B cell (primary cell): ENCODE measurements at regions not wholly inside any gene's neighbourhood (a gene's known extent, or its start where the extent isn't known, plus 50 kb on each side); places are given as distances from the start of the nearest gene placed in this dataset.

Experiments
- ATAC-seq: fragments of 200-7000 bp; cut with Tn5 transposase; one replicate; pipeline ENCODE4 v1.10.0; 2021; ENCODE audit warnings: low read depth, mild to moderate bottlenecking, moderate number of reproducible peaks, moderate library complexity
- CTCF ChIA-PET: fragments of 350-600 bp; sonication (Branson Sonifier 250); formaldehyde crosslinking; loops from one replicate; lab custom pipeline; 2021; ENCODE audit warnings: antibody characterized with exemption, inconsistent platforms; lab: Charles Lee
- POLR2A ChIA-PET: fragments of 350-600 bp; sonication (Branson Sonifier 250); formaldehyde crosslinking; loops from one replicate; lab custom pipeline; 2021; ENCODE audit warnings: antibody characterized with exemption; lab: Charles Lee
- DNase-seq: peaks from one replicate; pipeline ENCODE4 v3.0.0; 2013
- H2AFZ ChIP-seq: 2 replicates; pipeline ENCODE4 v1.6.1; 2012; ENCODE audit warnings: mild to moderate bottlenecking, low read depth, low read length; ENCODE audit not compliant: insufficient read depth, poor library complexity, severe bottlenecking
- H3K27ac ChIP-seq, 2 donors: 1 replicate in 1 of 2; 2 replicates in 1 of 2; pipeline ENCODE4 v1.5.1; 2012 to 2013; ENCODE audit warnings: low read length in 2 of 2, mild to moderate bottlenecking in 2 of 2, moderate library complexity in 1 of 2
- H3K27me3 ChIP-seq, 4 experiments: fragments of 200-600 bp in 1 of 4; sonication (generic) in 1 of 4; replicated peaks in 1 of 4; 1 replicate in 2 of 4; 2 replicates in 2 of 4; pipeline versions ENCODE4 v1.6.1 to v1.7.0; 2013 to 2016; ENCODE audit warnings: low read length in 3 of 4, mild to moderate bottlenecking in 2 of 4, mixed read lengths in 1 of 4, moderate library complexity in 1 of 4; ENCODE audit not compliant: insufficient read depth in 4 of 4, control insufficient read depth in 3 of 4; ENCODE audit errors: control extremely low read depth in 1 of 4
- H3K36me3 ChIP-seq, 2 experiments: replicated peaks in 1 of 2; 1 replicate in 1 of 2; 2 replicates in 1 of 2; pipeline versions ENCODE4 v1.6.1 to v1.7.1; 2013; ENCODE audit warnings: low read length in 1 of 2; ENCODE audit not compliant: insufficient read depth in 2 of 2, control insufficient read depth in 1 of 2; ENCODE audit errors: control extremely low read depth in 1 of 2, extremely low read depth in 1 of 2
- H3K4me1 ChIP-seq, 2 donors: fragments of 200-600 bp in 1 of 2; sonication (generic) in 1 of 2; 1 replicate in 1 of 2; 2 replicates in 1 of 2; pipeline versions ENCODE4 v1.5.1 to v1.6.1; 2013 to 2017; ENCODE audit warnings: low read length in 2 of 2; ENCODE audit not compliant: control insufficient read depth in 2 of 2, insufficient read depth in 2 of 2
- H3K4me2 ChIP-seq: replicated peaks from 2 replicates; pipeline ENCODE3; 2012; ENCODE audit warnings: mild to moderate bottlenecking, low read depth, low read length; ENCODE audit not compliant: poor library complexity, severe bottlenecking
- H3K4me3 ChIP-seq, 5 experiments: fragments of 200-600 bp in 1 of 5; sonication (generic) in 1 of 5; 1 replicate in 3 of 5; 2 replicates in 2 of 5; pipeline versions ENCODE4 v1.5.1 to v1.7.0; 2011 to 2016; ENCODE audit warnings: low read length in 4 of 5, mild to moderate bottlenecking in 4 of 5, low read depth in 2 of 5, control low read depth in 1 of 5, moderate library complexity in 1 of 5; ENCODE audit not compliant: insufficient read depth in 1 of 5; ENCODE audit errors: control extremely low read depth in 1 of 5, extremely low read depth in 1 of 5
- H3K79me2 ChIP-seq: fragments of 200-600 bp; sonication (generic); one replicate; pipeline ENCODE4 v1.6.0; 2016; ENCODE audit warnings: low read length; ENCODE audit not compliant: control insufficient read depth, insufficient read depth
- H3K9ac ChIP-seq: fragments of 200-600 bp; sonication (generic); 2 replicates; pipeline ENCODE4 v1.6.1; 2017; ENCODE audit warnings: mild to moderate bottlenecking, low read length, moderate library complexity
- H3K9me3 ChIP-seq, 3 donors: one replicate each; pipeline versions ENCODE4 v1.6.1 to v1.7.1; 2013; ENCODE audit warnings: low read length in 2 of 3; ENCODE audit not compliant: control insufficient read depth in 2 of 3, insufficient read depth in 1 of 3; ENCODE audit errors: control extremely low read depth in 1 of 3
- H4K20me1 ChIP-seq: 2 replicates; pipeline ENCODE4 v1.6.0; 2012; ENCODE audit warnings: mild to moderate bottlenecking, low read length; ENCODE audit not compliant: insufficient read depth, control insufficient read depth, poor library complexity, severe bottlenecking
- H3K27ac Mint-ChIP-seq: one replicate; pipeline ENCODE4 v1.8.0; 2021; ENCODE audit warnings: mixed read lengths
- H3K27me3 Mint-ChIP-seq: one replicate; pipeline ENCODE4 v1.8.0; 2021; ENCODE audit warnings: mixed read lengths
- H3K4me1 Mint-ChIP-seq: one replicate; pipeline ENCODE4 v1.8.0; 2021; ENCODE audit warnings: mixed read lengths
- H3K4me3 Mint-ChIP-seq: one replicate; pipeline ENCODE4 v1.8.0; 2021; ENCODE audit warnings: mixed read lengths
- H3K9me3 Mint-ChIP-seq: one replicate; pipeline ENCODE4 v1.8.0; 2022; ENCODE audit warnings: mixed read lengths; ENCODE audit not compliant: insufficient read depth
- CTCF ChIP-seq: fragments of 200-600 bp; IDR thresholded peaks from one replicate; pipeline ENCODE4 v1.8.0; 2022; ENCODE audit warnings: antibody characterized with exemption, mild to moderate bottlenecking
- EZH2 ChIP-seq: IDR thresholded peaks from 2 replicates; pipeline ENCODE4 v1.6.1; 2012; ENCODE audit warnings: borderline replicate concordance, low read depth, mild to moderate bottlenecking, moderate library complexity, low read length; ENCODE audit not compliant: insufficient read depth, poor library complexity, severe bottlenecking
- WGBS: methylation state at CpG from one replicate; pipeline ENCODE4 v1.1.5; 2013; ENCODE audit warnings: missing lambda C conversion rate; ENCODE audit not compliant: insufficient coverage; 5-methylcytosine and 5-hydroxymethylcytosine counted together
- intact Hi-C: fragments of 100-400 bp; cut with micrococcal nuclease; formaldehyde crosslinking; loops from one replicate; pipeline ENCODE4 v1.10.0; 2022

- POLR2A ChIA-PET: no interaction called here
- CTCF ChIA-PET: no interaction called here
- TF ChIP-seq CTCF: no peak
- no peak for TF ChIP-seq EZH2
These were observed 1211.6 kb upstream of the PCDH20 start for GRCh38 chr13:62627226-62627625.

DNA sequence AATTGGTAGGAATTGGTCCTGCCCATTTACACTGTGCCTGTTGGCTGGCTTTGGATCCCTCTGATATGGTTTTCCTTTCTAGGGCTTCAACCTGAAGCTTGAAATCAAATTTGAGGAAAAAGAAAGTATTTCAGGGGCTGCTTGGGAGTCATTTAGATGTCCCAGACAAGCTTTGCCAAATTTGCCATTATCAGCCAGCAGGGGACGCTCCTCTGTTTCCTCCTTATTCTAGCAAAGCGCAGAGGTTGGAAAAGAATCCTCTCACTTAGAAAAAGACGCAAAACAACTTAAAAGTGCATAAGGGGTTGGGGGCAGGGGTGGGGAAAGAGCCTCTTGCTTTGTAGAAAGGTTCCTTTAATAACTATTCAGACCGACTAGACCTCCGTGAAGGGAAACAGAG is 1211.1 kb upstream of the PCDH20 start:
- H3K27ac Mint-ChIP-seq: no peak overlapping the region
- H3K4me2 ChIP-seq: no peak overlapping the region
- no peak overlapping the region for H3K27ac ChIP-seq
- no peak overlapping the region for H3K4me3 ChIP-seq
- no peaks in the 10 kb centered on the region for H3K27me3 ChIP-seq
- no peaks in the 10 kb centered on the region for H3K4me1 Mint-ChIP-seq
- H3K36me3 ChIP-seq: no peaks in the 10 kb centered on the region
- no peak overlapping the region for H2AFZ ChIP-seq
- peaks cover 0 to 15% (median 0%) of the 10 kb centered on the region in 3 donors for H3K9me3 ChIP-seq
- no peak overlapping the region for H3K9ac ChIP-seq
- no peaks in the 10 kb centered on the region for H3K9me3 Mint-ChIP-seq
- H3K4me1 ChIP-seq: no peaks in the 10 kb centered on the region
- 83% methylated on average over 2 of the region's 5 CpGs for WGBS
- no peaks in the 10 kb centered on the region for H3K79me2 ChIP-seq
- ATAC-seq: no peak
- H3K4me3 Mint-ChIP-seq: no peak overlapping the region
- TF ChIP-seq CTCF (no peak), EZH2 (no peak)
- no peaks in the 10 kb centered on the region for H3K27me3 Mint-ChIP-seq
- intact Hi-C loops: no loop called here
- ChIA-PET CTCF (no interaction called here), POLR2A (no interaction called here)
- H4K20me1 ChIP-seq: no peaks in the 10 kb centered on the region
- DNase-seq: no peak

More at GRCh38 chr13:62627226-62627625, 1211.6 kb upstream of the PCDH20 start:
- no peaks in the 10 kb centered on the region for H3K27me3 ChIP-seq
- H3K4me3 Mint-ChIP-seq: no peak overlapping the region
- H3K4me3 ChIP-seq: no peak overlapping the region
- no peak overlapping the region for H2AFZ ChIP-seq
- H3K9me3 ChIP-seq: peaks cover 0 to 15% (median 0%) of the 10 kb centered on the region in 3 donors
- DNase-seq: no peak
- no peak overlapping the region for H3K27ac Mint-ChIP-seq
- H3K4me1 Mint-ChIP-seq: no peaks in the 10 kb centered on the region
- H3K4me1 ChIP-seq: no peaks in the 10 kb centered on the region
- intact Hi-C loops: no loop called here
- H3K9me3 Mint-ChIP-seq: no peaks in the 10 kb centered on the region
- H3K27ac ChIP-seq: no peak overlapping the region
- H3K79me2 ChIP-seq: no peaks in the 10 kb centered on the region
- WGBS: 87% methylated on average over 14 of the region's 15 CpGs
- ATAC-seq: no peak
- H4K20me1 ChIP-seq: no peaks in the 10 kb centered on the region
- H3K27me3 Mint-ChIP-seq: no peaks in the 10 kb centered on the region
- no peak overlapping the region for H3K9ac ChIP-seq
- no peaks in the 10 kb centered on the region for H3K36me3 ChIP-seq
- no peak overlapping the region for H3K4me2 ChIP-seq
